ENCODE measurements at regions not wholly inside any gene's neighbourhood (a gene's known extent, or its start where the extent isn't known, plus 50 kb on each side); places are given as distances from the start of the nearest gene placed in this dataset.
"Not testable (repeated sequence)": the region's sequence is repeated elsewhere in the genome, so short reads cannot be mapped to it uniquely, and the experiment has no call there.

DNA sequence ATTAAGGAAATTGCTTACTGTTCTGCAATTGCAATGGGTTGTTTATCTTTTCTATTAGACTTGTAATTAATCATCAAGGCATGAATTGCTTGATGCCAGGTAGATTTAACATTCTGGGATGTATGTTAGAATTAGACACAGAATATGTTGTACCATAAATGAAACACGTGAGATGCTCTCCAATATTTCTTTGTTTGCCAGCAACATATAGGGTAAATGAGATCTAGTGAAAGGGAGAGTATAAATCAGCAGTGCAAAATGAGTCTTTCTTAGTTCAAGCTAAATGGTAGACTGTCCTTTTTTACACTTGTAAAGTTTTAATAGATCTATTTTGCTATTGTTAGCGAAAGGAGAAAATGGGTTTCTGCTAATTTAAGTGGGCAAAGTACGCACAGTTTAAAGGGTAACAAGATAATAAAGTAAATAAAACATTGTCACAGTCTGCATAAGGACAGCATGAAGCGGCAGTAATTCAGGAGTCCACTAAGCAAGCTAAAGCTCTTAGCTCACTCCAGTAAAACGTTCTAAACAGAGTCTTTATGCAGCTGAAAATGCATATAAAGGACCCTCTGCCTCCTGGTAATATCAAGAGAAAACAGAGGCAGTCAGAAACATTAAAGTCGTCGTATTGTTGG is 1137.1 kb downstream of the OLFM4 start:
- DNase-seq: no peak

DNA sequence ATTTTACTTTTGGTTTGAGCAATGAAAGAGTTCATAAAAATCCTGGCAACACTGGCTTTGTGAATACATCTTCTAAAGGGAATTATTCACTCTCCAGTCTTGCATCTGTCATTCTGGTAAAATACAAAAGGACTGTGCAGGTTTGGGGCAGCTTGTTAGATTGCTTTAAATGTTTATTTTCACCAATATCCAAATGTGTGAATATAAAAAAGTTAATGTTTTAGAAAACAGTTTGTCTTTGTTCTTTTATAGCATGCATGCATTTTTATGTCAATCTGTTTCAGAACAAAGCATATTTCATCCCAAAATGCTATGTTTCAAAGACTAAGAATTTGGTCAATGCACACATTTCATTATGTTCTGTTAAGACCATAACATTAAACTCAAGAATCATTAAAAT is 1145.4 kb downstream of the OLFM4 start:
- DNase-seq: no peak

DNA sequence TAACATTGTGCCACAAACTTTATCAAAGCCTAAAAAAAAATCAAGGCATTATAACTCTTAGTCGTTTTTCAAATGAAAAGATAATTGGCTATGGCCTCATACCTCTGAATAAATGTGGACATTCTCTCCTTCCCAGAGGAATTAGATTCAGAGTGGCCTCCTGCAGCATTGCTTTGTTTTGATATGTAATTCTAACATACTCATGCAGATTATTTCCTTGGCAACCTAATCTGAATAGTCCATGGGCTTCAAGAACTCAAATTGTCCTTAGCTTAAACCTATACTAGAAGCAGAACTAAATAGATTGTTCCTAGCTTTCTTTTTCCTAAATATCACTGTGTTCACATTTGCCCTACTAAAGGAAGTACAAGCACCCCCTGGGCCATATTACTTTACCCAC is 1146.9 kb downstream of the OLFM4 start:
- DNase-seq: no peak

DNA sequence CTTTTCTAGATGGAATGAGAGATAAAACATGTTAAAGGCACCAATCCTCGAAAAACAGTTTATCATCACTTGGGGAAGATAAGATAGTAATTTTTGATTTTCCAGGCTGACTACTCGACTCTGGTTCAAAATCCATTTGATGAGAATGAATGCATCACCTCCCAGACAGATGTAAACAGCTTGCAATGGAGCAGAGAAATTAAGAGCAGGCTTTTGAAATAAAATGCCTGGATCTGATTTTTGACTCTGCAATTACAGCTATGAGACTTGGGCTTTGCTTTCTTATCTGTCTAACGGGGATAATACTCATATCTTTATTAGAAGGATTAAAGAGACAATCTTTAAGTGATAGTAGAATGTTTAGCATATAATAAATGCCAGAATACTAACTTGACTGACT is 1148.9 kb downstream of the OLFM4 start:
- DNase-seq: no peak

GRCh38 chr13:54183166-54183565 is 1154.6 kb downstream of the OLFM4 start:
- no peak for DNase-seq

- DNase-seq: no peak
These were observed 1155.1 kb downstream of the OLFM4 start for GRCh38 chr13:54183728-54184127.

DNA sequence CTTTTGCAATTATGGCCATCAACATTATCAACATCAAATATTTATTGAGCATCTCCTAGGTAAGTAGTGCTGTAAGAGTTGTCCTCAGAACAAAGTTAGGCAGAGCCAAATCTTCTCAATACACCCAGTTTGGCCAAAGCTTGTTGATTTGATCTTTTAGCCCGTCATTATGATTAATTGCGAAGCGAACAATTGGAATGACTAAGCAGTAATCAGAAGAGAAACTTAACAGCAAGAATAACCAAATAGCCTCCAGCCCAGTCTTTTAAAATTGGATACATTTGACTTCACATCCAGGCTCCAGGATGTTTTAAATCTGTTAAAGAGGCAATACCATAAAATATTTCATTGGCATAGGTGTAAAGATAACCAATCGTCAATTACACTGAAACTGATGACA is 1156.0 kb downstream of the OLFM4 start:
- DNase-seq: no peak

GRCh38 chr13:54185101-54185500 is 1156.5 kb downstream of the OLFM4 start:
- no peak for DNase-seq

DNA sequence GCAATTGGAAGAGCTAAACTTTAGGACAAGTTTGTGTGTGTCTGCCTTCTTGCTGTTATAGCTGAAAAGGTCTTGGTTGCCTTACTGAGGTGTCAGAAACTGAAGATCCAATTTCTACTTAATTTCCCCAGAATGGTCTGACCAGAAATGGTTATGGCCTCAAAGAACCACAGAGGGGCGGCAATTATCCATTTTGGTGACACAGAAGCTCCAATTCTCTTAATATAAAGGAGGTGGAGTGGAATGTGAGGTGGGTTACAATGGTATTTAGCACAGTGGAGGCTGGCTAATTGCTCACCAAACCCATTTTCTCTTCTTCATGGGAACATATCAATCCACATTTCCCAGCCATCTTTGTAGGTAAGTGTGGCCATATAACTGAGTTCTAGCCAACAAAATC is 1157.2 kb downstream of the OLFM4 start:
- no peak for DNase-seq

GRCh38 chr13:54187461-54187860 is 1158.8 kb downstream of the OLFM4 start:
- DNase-seq: no peak

DNA sequence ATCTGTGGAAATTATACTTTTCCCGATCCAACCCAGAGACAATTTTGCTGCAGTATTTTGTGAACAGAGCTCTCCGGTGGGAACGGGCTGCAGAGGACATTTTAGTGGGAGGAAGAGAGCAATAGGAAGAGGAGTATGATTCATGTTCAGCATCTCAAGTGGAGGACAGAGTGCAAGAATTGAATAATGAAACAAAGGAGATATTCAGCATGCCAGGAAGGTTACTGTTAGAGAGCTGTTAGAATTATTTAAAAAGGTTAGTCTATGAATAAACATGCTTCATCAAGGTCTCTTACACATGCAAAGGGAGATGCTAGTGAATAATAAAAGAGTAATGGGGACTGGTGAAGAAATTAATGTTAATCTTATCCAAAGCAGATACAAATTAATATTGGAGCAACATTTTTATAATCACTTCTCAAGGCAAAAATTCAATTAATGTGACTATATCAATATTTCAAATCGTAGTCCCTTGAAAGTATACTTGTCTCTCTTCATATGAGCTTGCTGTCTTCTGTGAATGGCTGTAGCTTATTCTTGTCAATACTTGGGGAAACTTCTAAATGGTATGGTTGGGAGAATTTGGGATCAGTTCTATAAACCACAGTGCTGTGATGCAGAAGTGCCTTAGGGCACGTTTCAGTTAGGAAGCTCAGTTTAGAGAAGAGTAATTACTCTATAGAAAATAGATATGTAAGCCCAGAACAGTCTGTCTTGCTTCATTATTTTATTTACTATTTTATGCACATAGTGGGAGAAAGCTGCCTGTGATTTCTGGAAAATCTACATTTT is 1165.8 kb downstream of the OLFM4 start:
- DNase-seq: no peak

DNA sequence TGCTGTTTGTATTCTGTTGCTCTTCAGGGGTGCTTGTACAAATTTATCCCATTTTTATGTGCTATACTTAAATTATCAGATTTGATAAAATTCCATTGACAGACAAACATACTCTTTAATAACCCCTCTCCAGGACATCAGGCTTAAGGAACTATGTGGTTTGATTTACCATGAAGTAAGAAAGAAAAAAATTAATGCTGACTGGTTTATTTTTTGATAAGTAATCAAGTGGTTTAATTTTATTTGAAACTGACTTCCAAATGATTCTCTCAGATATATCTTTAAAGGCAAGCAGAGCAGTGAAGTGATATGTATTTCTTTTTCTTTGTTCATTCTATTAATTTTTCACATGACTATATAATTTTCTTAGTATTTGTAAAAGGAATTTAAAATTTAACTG is 1168.1 kb downstream of the OLFM4 start:
- DNase-seq: no peak

- DNase-seq: no peak
These were observed 1170.3 kb downstream of the OLFM4 start for GRCh38 chr13:54198911-54199310.

DNA sequence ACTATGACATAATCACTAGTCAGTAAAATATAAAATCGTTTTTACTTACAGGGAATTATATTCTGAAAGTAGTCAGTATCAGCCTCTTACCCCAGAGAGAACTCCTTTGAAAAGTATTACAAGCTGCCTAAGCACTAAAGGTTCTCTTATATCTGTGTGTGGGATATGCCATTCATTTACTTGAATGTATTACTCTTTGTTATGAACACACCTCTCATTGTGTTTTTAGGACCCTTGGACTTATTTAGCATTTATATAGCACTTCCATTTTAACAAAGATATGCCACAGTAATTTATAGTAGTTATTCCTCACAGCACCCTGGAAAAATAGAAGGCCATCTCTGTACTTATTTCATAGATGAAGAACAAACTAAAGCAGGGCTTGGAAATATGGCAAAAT is 1178.0 kb downstream of the OLFM4 start:
- DNase-seq: no peak

DNA sequence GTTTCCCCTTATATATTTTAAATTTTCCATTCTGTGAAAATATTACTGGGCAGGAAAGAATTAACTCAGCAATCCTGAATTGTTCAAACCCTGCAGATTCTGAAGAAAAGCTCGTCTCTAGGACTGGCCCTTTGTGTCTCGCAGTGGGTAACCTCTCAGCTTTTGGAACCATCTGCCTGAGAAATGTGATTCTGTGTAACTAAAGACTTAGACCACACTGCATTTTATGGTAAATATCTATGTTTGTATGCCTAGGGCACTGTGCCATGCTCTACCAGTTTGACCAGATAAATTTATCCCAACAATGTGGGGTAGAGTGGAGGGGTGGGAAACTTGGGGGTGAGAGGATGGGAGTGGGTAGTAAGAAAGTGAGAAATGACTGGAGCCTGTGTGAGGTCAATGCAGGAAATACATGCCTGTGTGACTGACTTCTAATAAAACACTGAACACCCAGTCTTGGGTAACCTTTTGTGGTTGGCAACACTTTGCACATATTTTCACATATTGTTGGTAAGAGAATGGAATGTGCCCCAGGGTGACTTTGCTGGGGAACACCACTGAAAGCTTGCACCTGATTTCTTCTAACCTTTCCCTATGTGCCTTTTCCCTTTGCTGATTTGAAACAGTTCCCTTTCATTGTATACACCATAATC is 1181.9 kb downstream of the OLFM4 start:
- DNase-seq: no peak

GRCh38 chr13:54216221-54216620 is 1187.6 kb downstream of the OLFM4 start:
- DNase-seq: no peak

- DNase-seq: no peak
These were observed 1198.3 kb downstream of the OLFM4 start for GRCh38 chr13:54226876-54227275.

GRCh38 chr13:54232700-54233099 is 1204.1 kb downstream of the OLFM4 start:
- no peak for DNase-seq

- DNase-seq: no peak
These were observed 1206.0 kb downstream of the OLFM4 start for GRCh38 chr13:54234607-54235006.

DNA sequence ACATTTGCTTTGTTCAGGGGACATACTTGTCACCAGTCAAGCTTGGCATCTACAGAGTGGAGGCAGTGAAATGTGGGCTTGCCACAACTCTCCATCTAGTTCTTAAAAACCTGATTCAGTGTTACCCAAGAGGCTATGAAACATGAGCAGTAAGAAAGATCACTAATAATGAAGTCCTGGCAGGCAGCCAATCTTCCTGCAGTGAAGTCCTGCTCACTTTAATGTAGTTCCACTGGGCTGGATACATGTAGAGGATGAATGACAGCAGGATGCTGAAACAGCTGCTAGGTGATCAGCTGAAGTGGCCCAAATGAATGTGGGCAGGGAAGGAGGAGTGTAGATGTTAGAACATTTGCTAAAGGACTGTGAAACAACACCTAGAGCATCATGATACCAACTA is 1213.1 kb downstream of the OLFM4 start:
- no peak for DNase-seq

DNA sequence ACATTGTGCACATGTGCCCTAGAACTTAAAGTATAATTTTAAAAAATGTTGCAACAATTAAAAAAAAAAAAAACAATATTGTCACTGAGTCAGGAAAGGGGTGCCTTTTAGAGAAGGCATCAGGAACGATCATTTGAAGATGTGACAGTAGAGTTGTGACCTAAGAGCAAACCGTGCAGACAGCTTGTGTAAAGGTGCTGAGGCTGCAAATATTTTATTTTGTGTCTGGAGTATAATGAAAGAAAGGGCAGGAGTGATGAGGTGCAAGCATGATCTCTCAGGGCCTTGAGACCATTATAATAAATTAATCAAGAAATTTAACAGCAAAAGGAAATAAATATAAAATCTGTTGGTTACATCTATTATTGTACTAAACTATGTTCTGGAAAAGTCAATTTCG is 1219.7 kb downstream of the OLFM4 start:
- DNase-seq: no peak

DNA sequence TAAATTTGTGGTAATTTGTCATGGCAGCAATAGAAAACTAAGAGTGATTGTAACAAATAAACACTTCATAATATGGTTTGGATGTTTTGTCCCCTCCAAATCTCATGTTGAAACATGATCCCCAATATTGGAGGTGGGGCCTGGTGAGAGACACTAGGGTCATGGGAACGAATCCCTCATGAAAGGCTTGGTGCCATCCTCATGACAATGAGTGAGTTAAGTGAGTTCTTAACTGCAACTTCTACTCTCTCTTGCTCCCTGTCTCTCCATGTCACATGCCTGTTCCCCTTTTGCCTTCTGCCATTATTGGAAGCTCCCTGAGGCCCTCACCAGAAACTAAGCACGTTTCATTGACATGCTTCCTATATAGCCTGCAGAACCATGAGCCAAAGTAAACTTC is 1233.2 kb downstream of the OLFM4 start:
- no peak for DNase-seq

DNA sequence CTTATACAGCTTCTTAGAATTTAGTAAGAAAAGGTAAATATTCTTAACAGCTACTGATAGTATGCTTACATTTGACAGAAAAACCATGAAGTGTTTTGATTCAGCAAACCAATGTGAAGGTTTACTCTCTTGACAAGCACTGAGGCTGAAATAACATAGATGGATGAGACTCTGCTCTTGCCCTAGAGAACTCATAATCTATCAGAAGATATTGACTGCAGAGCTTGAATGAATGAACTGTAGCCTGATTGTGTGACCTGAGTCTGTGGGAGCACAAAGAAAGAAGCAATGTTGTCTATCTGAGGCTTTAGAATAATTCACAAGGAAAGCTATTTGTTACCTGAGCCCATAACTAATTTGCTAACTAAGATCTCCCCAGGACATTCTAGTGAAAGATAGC is 1235.3 kb downstream of the OLFM4 start:
- DNase-seq: no peak

DNA sequence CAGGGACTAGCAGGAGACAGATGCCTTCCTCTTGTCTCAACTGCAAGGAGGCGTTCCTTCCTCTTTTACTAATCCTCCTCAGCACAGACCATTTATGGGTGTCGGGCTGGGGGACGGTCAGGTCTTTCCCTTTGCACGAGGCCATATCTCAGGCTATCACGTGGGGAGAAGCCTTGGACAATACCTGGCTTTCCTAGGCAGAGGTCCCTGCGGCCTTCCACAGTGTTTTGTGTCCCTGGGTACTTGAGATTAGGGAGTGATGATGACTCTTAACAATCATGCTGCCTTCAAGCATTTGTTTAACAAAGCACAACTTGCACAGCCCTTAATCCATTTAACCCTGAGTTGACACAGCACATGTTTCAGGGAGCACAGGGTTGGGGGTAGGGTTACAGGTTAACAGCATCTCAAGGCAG is 1238.6 kb downstream of the OLFM4 start:
- DNase-seq: not testable (repeated sequence)

All from inflammatory macrophage (primary cell).